ENCODE measurements at regions not wholly inside any gene's neighbourhood (a gene's known extent, or its start where the extent isn't known, plus 50 kb on each side); places are given as distances from the start of the nearest gene placed in this dataset.

- no peaks in the 10 kb centered on the region for H3F3A ChIP-seq (ENCODE audit: insufficient read depth, low read depth)
- CTCF ChIA-PET, result no interaction called here
- no peak overlapping the region for H3K4me3 ChIP-seq
- no TSS peak for BruUV-seq (replicated peaks)
- TF ChIP-seq EZH2 (IDR thresholded peaks at IDR 0.05; ENCODE audit: low read depth) (no peak), CTCF (conservative IDR thresholded peaks at IDR 0.05) (no peak)
- no peaks in the 10 kb centered on the region for H3K9me3 ChIP-seq (ENCODE audit: insufficient read depth, low read depth)
- no peak for DNase-seq
- no peaks in the 10 kb centered on the region for H3K36me3 ChIP-seq (ENCODE audit: low read depth)
- H4K20me1 ChIP-seq (ENCODE audit: insufficient read depth), result no peaks in the 10 kb centered on the region
- POLR2A ChIA-PET (ENCODE audit: unreplicated experiment), result no interaction called here
- H3K79me2 ChIP-seq (ENCODE audit: low read depth), result no peaks in the 10 kb centered on the region
- H2AFZ ChIP-seq, result no peak overlapping the region; the same call in 1 of the 2 replicates
- H3K9me2 ChIP-seq (ENCODE audit: insufficient read depth), result no peaks in the 10 kb centered on the region
- no peaks in the 10 kb centered on the region for H3K27me3 ChIP-seq (ENCODE audit: insufficient read depth, low read depth)
- H3K4me2 ChIP-seq, result no peak overlapping the region
- H3K4me1 ChIP-seq (replicated peaks; ENCODE audit: insufficient read depth), result no peaks in the 10 kb centered on the region
- intact Hi-C loops (cut with micrococcal nuclease; ENCODE audit: unreplicated experiment), result no loop called here
- H3K27ac ChIP-seq, result no peak overlapping the region
Measured at GRCh38 chr3:177878192-177878591, 658.0 kb upstream of the KCNMB2 start.

- H3F3A ChIP-seq (ENCODE audit: insufficient read depth, low read depth), result no peaks in the 10 kb centered on the region
- POLR2A ChIA-PET (ENCODE audit: unreplicated experiment), result no interaction called here
- intact Hi-C loops (cut with micrococcal nuclease; ENCODE audit: unreplicated experiment), result no loop called here
Measured at GRCh38 chr3:177878957-177879356, 657.3 kb upstream of the KCNMB2 start.

GRCh38 chr3:177881351-177881750 is 654.9 kb upstream of the KCNMB2 start:
- Histone ChIP-seq H3K9me3 (ENCODE audit: insufficient read depth, low read depth) (no peaks in the 10 kb centered on the region), H3F3A (ENCODE audit: insufficient read depth, low read depth) (no peaks in the 10 kb centered on the region), H3K27me3 (ENCODE audit: insufficient read depth, low read depth) (no peaks in the 10 kb centered on the region), H3K9me2 (ENCODE audit: insufficient read depth) (no peaks in the 10 kb centered on the region), H4K20me1 (ENCODE audit: insufficient read depth) (no peaks in the 10 kb centered on the region), H3K27ac (no peak overlapping the region), H3K4me2 (no peak overlapping the region), H3K36me3 (ENCODE audit: low read depth) (no peaks in the 10 kb centered on the region), H2AFZ (no peak overlapping the region), H3K79me2 (ENCODE audit: low read depth) (no peaks in the 10 kb centered on the region), H3K4me3 (no peak overlapping the region), H3K4me1 (replicated peaks; ENCODE audit: insufficient read depth) (no peaks in the 10 kb centered on the region)
- CTCF ChIA-PET, result no interaction called here
- POLR2A ChIA-PET (ENCODE audit: unreplicated experiment), result no interaction called here
- no TSS peak for BruUV-seq (replicated peaks)
- intact Hi-C loops (cut with micrococcal nuclease; ENCODE audit: unreplicated experiment), result no loop called here
- DNase-seq, result no peak
- TF ChIP-seq CTCF (conservative IDR thresholded peaks at IDR 0.05) (no peak), EZH2 (IDR thresholded peaks at IDR 0.05; ENCODE audit: low read depth) (no peak)

More at GRCh38 chr3:177878957-177879356, 657.3 kb upstream of the KCNMB2 start:
- Histone ChIP-seq H3K4me1 (replicated peaks; ENCODE audit: insufficient read depth) (no peaks in the 10 kb centered on the region), H3K27me3 (ENCODE audit: insufficient read depth, low read depth) (no peaks in the 10 kb centered on the region), H3K79me2 (ENCODE audit: low read depth) (no peaks in the 10 kb centered on the region), H2AFZ (no peak overlapping the region), H3K36me3 (ENCODE audit: low read depth) (no peaks in the 10 kb centered on the region), H3K27ac (no peak overlapping the region), H3K4me3 (no peak overlapping the region), H3K4me2 (no peak overlapping the region), H3K9me2 (ENCODE audit: insufficient read depth) (no peaks in the 10 kb centered on the region), H3K9me3 (ENCODE audit: insufficient read depth, low read depth) (no peaks in the 10 kb centered on the region), H4K20me1 (ENCODE audit: insufficient read depth) (no peaks in the 10 kb centered on the region)
- CTCF ChIA-PET, result no interaction called here
- TF ChIP-seq EZH2 (IDR thresholded peaks at IDR 0.05; ENCODE audit: low read depth), result no peak
- no peak for TF ChIP-seq CTCF (conservative IDR thresholded peaks at IDR 0.05)
- BruUV-seq (replicated peaks), result no TSS peak
- no peak for DNase-seq

All from PC-9 (cell line).